ENCODE measurements at regions not wholly inside any gene's neighbourhood (a gene's known extent, or its start where the extent isn't known, plus 50 kb on each side); places are given as distances from the start of the nearest gene placed in this dataset.

- DNase-seq (ENCODE audit: low spot score): no peak
- intact Hi-C loops (cut with DNase I): no loop called here
These were observed 145.6 kb downstream of the DHX35 start for GRCh38 chr20:39107741-39108140.

GRCh38 chr20:39106791-39107190 is 144.6 kb downstream of the DHX35 start:
- DNase-seq (ENCODE audit: low spot score): no peak
- intact Hi-C loops (cut with DNase I): no loop called here

GRCh38 chr20:39105551-39105950 is 143.4 kb downstream of the DHX35 start:
- intact Hi-C loops (cut with DNase I): no loop called here
- no peak for DNase-seq (ENCODE audit: low spot score)

GRCh38 chr20:39103732-39104131 is 141.6 kb downstream of the DHX35 start:
- no peak for DNase-seq (ENCODE audit: low spot score)
- intact Hi-C loops (cut with DNase I): no loop called here

- intact Hi-C loops (cut with DNase I): no loop called here
- DNase-seq (ENCODE audit: low spot score): no peak
These were observed 141.2 kb downstream of the DHX35 start for GRCh38 chr20:39103305-39103704.

- intact Hi-C loops (cut with DNase I): no loop called here
These were observed 139.8 kb downstream of the DHX35 start for GRCh38 chr20:39101895-39102294.

GRCh38 chr20:39100691-39101090 is 138.5 kb downstream of the DHX35 start:
- DNase-seq (ENCODE audit: low spot score): no peak
- intact Hi-C loops (cut with DNase I): no loop called here

More at GRCh38 chr20:39101895-39102294, 139.8 kb downstream of the DHX35 start:
- no peak for DNase-seq (ENCODE audit: low spot score)

GRCh38 chr20:39097889-39098288 is 135.7 kb downstream of the DHX35 start:
- intact Hi-C loops (cut with DNase I): no loop called here
- DNase-seq (ENCODE audit: low spot score): no peak

GRCh38 chr20:39095870-39096269 is 133.7 kb downstream of the DHX35 start:
- intact Hi-C loops (cut with DNase I): no loop called here
- DNase-seq (ENCODE audit: low spot score): no peak

GRCh38 chr20:39094391-39094790 is 132.2 kb downstream of the DHX35 start:
- DNase-seq (ENCODE audit: low spot score): no peak
- intact Hi-C loops (cut with DNase I): no loop called here

GRCh38 chr20:39092733-39093410 is 130.7 kb downstream of the DHX35 start:
- intact Hi-C loops (cut with DNase I): no loop called here
- no peak for DNase-seq (ENCODE audit: low spot score)

GRCh38 chr20:39090906-39091305 is 128.8 kb downstream of the DHX35 start:
- no peak for DNase-seq (ENCODE audit: low spot score)
- intact Hi-C loops (cut with DNase I): no loop called here

GRCh38 chr20:39089797-39090196 is 127.7 kb downstream of the DHX35 start:
- DNase-seq (ENCODE audit: low spot score): no peak
- intact Hi-C loops (cut with DNase I): no loop called here
